GM06990 (cell line): ENCODE measurements at regions not wholly inside any gene's neighbourhood (a gene's known extent, or its start where the extent isn't known, plus 50 kb on each side); places are given as distances from the start of the nearest gene placed in this dataset.

Experiments used
- DNase-seq: peaks from one replicate; pipeline ENCODE4 v3.0.0-alpha.2; 2011; ENCODE audit not compliant: insufficient read length; ENCODE audit errors: extremely low read depth
- H3K27me3 ChIP-seq: replicated peaks from 2 replicates; pipeline ENCODE4 v1.6.0; 2011; ENCODE audit warnings: low read length; ENCODE audit not compliant: control insufficient read depth, insufficient read depth
- H3K36me3 ChIP-seq: 2 replicates; pipeline ENCODE4 v1.5.1; 2011; ENCODE audit warnings: low read length; ENCODE audit not compliant: control insufficient read depth, insufficient read depth
- H3K4me3 ChIP-seq: replicated peaks from 2 replicates; pipeline ENCODE4 v1.5.1; 2011; ENCODE audit warnings: low read depth, mild to moderate bottlenecking, control low read depth, low read length
- TF ChIP-seq, protein P1 (sequence below): IDR thresholded peaks from 2 replicates; pipeline ENCODE4 v1.5.1; 2011; ENCODE audit warnings: low read length, control low read depth, mild to moderate bottlenecking, inconsistent platforms; ENCODE audit not compliant: insufficient read depth, poor library complexity, severe bottlenecking

DNA sequence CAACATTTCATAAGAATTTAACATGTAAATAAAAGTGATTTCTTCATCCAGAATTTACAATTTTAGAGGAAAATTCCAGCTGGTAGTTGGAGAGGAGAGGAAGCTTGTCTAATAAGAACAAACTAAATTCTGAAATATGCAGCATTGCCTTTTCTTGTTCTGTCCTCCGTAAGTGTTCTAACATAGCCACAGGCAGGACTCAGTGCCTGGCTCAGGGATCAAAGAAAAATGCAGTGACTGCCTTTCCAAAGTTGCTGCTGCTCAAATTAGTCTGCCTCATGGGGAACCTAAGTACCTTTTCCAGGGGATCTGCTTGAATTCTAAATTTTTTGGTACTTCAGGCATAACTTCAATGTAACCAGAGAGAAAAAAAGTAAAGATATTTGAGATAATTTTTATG is 713.0 kb upstream of the CADM2 start:
- no peak for DNase-seq
- Histone ChIP-seq H3K36me3 (no peaks in the 10 kb centered on the region), H3K27me3 (no peaks in the 10 kb centered on the region), H3K4me3 (no peak overlapping the region)
- TF ChIP-seq, protein P1, sequence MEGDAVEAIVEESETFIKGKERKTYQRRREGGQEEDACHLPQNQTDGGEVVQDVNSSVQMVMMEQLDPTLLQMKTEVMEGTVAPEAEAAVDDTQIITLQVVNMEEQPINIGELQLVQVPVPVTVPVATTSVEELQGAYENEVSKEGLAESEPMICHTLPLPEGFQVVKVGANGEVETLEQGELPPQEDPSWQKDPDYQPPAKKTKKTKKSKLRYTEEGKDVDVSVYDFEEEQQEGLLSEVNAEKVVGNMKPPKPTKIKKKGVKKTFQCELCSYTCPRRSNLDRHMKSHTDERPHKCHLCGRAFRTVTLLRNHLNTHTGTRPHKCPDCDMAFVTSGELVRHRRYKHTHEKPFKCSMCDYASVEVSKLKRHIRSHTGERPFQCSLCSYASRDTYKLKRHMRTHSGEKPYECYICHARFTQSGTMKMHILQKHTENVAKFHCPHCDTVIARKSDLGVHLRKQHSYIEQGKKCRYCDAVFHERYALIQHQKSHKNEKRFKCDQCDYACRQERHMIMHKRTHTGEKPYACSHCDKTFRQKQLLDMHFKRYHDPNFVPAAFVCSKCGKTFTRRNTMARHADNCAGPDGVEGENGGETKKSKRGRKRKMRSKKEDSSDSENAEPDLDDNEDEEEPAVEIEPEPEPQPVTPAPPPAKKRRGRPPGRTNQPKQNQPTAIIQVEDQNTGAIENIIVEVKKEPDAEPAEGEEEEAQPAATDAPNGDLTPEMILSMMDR, result no peak

DNA sequence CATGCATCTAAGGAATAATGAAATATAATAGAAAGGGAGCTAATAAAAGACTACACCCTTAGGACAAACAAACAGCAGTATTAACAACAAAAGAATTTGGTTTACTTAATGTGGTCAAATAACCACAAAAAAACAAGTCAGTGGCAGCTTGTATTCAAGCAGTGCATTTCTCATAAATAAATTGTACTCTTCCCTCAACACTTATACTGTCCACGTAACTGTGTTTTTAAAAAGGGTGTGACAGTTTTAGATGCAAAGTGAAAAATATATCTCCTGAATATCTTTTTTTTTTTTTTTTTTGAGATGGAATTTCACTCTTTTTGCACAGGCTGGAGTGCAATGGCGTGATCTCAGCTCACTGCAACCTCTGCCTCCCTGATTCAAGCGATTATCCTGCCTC is 698.2 kb upstream of the CADM2 start:
- no peak for DNase-seq
- Histone ChIP-seq H3K4me3 (no peak overlapping the region), H3K36me3 (no peaks in the 10 kb centered on the region), H3K27me3 (no peaks in the 10 kb centered on the region)
- TF ChIP-seq, protein P1, result no peak

DNA sequence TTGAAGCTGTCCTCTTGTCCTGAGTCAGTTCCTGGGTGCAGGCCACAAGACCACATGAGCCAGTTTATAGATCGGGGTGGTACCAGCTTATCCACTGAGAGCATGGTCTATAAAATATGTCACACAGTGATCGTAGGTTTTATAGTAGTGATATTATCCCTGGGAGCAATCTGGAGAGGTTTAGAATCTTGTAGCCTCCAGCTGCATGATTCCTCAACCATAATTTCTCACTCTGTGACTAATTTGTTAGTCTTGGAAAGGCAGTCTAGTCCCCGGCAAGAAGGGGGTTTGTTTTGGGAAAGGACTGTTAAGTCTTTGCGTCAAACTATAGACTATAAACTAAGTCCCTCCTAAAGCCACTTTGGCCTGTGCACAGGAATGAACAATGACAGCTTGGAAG is 693.0 kb upstream of the CADM2 start:
- TF ChIP-seq, protein P1, result no peak
- no peak overlapping the region for H3K4me3 ChIP-seq
- no peak for DNase-seq
- H3K27me3 ChIP-seq, result no peaks in the 10 kb centered on the region
- no peaks in the 10 kb centered on the region for H3K36me3 ChIP-seq

DNA sequence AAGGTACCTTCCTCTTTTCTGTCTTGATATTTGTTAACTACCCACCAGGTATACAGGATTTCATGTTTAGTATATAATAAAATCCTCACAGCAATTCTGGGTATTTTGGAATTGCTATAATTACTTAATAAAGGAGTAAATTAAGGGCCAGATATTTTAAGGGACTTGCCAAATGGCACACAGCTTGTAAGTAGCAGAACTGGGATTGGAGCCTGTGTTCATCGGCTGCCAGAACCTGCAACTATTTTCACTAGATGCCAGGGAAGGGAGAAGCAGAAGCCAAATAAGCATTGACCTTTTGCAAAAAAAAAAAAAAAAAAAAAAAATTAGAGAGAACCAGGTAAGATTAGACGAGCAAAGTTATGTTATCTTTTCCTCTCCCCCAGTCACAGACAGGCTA is 683.3 kb upstream of the CADM2 start:
- no peak for DNase-seq
- TF ChIP-seq, protein P1, result no peak
- no peaks in the 10 kb centered on the region for H3K27me3 ChIP-seq
- no peaks in the 10 kb centered on the region for H3K36me3 ChIP-seq
- no peak overlapping the region for H3K4me3 ChIP-seq

DNA sequence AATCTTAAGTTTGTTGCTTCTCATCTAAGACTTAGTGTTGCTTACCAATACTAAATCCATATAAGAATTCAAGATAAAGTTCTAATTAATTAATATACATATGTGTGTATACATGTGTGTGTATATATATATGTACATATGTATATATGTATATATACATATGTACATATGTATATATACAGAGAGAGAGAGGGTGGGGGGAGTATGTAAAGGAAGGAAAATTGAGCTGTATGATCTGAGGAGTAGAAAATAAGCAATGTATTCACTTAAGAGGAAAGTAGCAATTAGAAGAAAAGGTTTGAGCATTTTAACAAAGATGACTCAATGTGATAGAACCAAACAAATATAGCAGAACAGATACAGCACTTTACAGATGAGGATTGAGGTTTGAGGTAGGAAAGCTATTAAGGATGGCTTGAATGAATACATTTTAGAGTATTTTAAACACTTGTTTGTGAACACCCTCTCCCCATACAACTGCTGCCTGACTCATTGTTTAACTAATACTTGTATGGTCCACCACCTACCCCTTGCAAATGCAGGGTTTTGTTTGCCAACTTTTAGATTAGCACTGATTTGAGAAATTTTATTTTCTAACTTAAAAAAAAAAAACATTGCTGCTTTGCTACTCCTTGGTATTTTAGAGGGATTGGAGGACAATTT is 681.1 kb upstream of the CADM2 start:
- Histone ChIP-seq H3K36me3 (no peaks in the 10 kb centered on the region), H3K27me3 (no peaks in the 10 kb centered on the region), H3K4me3 (no peak overlapping the region)
- DNase-seq, result no peak
- TF ChIP-seq, protein P1, result no peak

DNA sequence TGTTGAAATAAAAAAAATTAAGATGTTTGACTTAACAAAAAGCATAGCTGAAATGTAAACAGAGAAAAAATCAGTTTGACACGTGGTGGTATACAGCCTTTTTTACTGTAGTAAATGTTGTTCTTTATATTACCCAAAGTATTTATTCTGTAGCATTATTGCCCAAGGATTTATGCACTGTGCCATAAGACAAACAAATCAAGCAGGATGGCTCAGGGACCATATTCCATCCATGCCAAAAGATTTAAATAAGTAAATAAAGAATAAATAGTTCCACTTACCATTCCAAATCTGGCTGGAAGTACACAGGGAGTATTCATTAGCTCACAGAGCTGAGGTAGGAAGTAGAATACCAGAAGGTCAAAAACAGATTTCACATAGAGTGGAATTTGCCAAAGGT is 666.7 kb upstream of the CADM2 start:
- TF ChIP-seq, protein P1, result no peak
- H3K36me3 ChIP-seq, result no peaks in the 10 kb centered on the region
- no peak for DNase-seq
- no peak overlapping the region for H3K4me3 ChIP-seq
- H3K27me3 ChIP-seq, result no peaks in the 10 kb centered on the region
